Vagina (tissue), 2 donors: ENCODE measurements at regions not wholly inside any gene's neighbourhood (a gene's known extent, or its start where the extent isn't known, plus 50 kb on each side); places are given as distances from the start of the nearest gene placed in this dataset.

Experiments
- DNase-seq, 2 donors: peaks; one replicate each; pipeline ENCODE4 v3.0.0-alpha.2; 2017; ENCODE audit errors: extremely low spot score in 2 of 2
- H3K27ac ChIP-seq: fragments of 200-600 bp; sonication (generic); one replicate; pipeline ENCODE4 v1.5.1; 2019
- H3K27me3 ChIP-seq: fragments of 200-600 bp; sonication (generic); one replicate; pipeline ENCODE4 v1.5.1; 2019
- H3K36me3 ChIP-seq, 2 donors: fragments of 200-600 bp; sonication (generic); one replicate each; pipeline ENCODE4 v1.5.1; 2017 to 2019
- H3K4me1 ChIP-seq: fragments of 200-600 bp; sonication (generic); one replicate; pipeline ENCODE4 v1.5.1; 2019
- H3K4me3 ChIP-seq, 2 donors: fragments of 200-600 bp; sonication (generic); 1 replicate in 1 of 2; 2 replicates in 1 of 2; pipeline ENCODE4 v1.5.1; 2016 to 2019
- H3K9me3 ChIP-seq: fragments of 200-600 bp; sonication (generic); one replicate; pipeline ENCODE4 v1.5.1; 2019
- POLR2A ChIP-seq, 2 donors: fragments of 450-650 bp; IDR thresholded peaks; one replicate each; pipeline ENCODE4 v1.6.1; 2017; ENCODE audit warnings: antibody characterized with exemption in 2 of 2, mild to moderate bottlenecking in 2 of 2, moderate library complexity in 2 of 2
- POLR2AphosphoS5 ChIP-seq, 2 donors: sonication (generic); formaldehyde crosslinking; IDR thresholded peaks; one replicate each; pipeline ENCODE4 v1.9.0; 2017; ENCODE audit warnings: antibody characterized with exemption in 2 of 2, mild to moderate bottlenecking in 2 of 2, low read depth in 1 of 2; ENCODE audit not compliant: insufficient read depth in 1 of 2
- intact Hi-C: fragments of 100-400 bp; cut with DNase I; formaldehyde crosslinking; loops from one replicate; pipeline ENCODE4 v1.15.1; 2023
- TF ChIP-seq, protein P1 (sequence below), 3 experiments: fragments of 450-650 bp in 2 of 3; fragments of 200-600 bp in 1 of 3; sonication (generic) in 1 of 3; IDR thresholded peaks; one replicate each; pipeline ENCODE4 v1.5.1; 2017 to 2019; ENCODE audit warnings: antibody characterized with exemption in 3 of 3, mild to moderate bottlenecking in 2 of 3, moderate library complexity in 2 of 3

DNA sequence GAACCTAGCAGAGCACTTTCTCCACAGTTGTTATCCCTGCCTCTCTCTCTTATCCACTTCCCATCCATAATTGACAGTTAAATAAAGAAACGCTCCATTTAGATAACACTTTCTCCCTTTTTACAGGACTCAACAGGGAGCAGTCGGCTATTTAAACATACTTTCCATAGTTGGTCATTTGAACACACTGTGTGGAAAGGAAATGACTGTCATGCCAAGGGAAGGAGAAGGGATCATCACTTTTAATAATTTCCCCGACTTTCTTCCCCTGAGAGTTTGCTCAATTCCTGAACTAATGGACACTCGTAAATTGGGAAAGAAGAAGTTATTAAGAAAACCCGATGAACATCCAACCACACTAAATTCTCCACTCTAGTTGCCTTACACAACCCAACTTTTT lies 400.8 kb upstream of the PTGER4 start:
- H3K27ac ChIP-seq: no peak overlapping the region
- TF ChIP-seq, protein P1, sequence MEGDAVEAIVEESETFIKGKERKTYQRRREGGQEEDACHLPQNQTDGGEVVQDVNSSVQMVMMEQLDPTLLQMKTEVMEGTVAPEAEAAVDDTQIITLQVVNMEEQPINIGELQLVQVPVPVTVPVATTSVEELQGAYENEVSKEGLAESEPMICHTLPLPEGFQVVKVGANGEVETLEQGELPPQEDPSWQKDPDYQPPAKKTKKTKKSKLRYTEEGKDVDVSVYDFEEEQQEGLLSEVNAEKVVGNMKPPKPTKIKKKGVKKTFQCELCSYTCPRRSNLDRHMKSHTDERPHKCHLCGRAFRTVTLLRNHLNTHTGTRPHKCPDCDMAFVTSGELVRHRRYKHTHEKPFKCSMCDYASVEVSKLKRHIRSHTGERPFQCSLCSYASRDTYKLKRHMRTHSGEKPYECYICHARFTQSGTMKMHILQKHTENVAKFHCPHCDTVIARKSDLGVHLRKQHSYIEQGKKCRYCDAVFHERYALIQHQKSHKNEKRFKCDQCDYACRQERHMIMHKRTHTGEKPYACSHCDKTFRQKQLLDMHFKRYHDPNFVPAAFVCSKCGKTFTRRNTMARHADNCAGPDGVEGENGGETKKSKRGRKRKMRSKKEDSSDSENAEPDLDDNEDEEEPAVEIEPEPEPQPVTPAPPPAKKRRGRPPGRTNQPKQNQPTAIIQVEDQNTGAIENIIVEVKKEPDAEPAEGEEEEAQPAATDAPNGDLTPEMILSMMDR (IDR thresholded peaks at IDR 0.05): no peak
- TF ChIP-seq POLR2A (IDR thresholded peaks at IDR 0.05) (no peak), POLR2AphosphoS5 (IDR thresholded peaks at IDR 0.05; ENCODE audit: insufficient read depth in 1 of 2, low read depth in 1 of 2) (no peak)
- no peaks in the 10 kb centered on the region for H3K9me3 ChIP-seq
- H3K4me1 ChIP-seq: no peaks in the 10 kb centered on the region
- no peak overlapping the region for H3K4me3 ChIP-seq
- no peaks in the 10 kb centered on the region for H3K36me3 ChIP-seq
- no peaks in the 10 kb centered on the region for H3K27me3 ChIP-seq
- no peak for DNase-seq
- intact Hi-C loops: no loop called here

DNA sequence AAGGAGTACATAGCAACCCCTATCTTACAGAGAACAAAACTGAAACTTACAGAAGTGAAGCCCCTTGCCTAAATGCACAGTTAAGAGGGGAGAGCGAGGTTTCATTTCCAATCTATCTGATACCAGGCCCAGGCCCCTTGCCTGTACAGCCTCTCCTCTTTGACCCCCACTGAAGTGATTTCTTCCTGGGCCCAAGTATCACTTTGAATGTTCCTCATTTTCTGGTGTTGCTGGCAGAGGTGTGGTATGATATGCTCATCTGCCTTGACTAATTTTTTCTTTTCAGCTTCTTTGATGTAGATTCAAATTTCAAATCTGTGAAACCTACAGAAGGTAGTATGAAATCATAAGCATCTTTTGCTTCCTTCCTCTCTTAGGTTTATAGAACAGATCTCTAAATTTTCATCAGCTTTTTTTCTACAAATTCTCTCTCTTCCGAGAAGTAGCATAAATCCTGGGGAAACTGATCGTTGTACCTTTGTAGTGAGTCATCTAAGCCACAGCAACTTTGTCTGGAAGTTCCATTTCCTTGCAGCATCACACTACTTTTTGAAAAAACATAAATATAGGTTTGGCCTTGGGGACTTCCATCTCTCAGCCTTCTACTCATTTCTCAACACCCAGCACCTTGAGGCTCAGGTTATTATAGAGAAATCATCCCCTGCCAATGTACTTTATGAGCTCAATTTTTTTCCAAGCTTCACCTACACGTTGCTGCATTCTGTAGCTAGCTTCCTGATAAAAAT lies 402.4 kb upstream of the PTGER4 start:
- no peaks in the 10 kb centered on the region for H3K9me3 ChIP-seq
- TF ChIP-seq POLR2AphosphoS5 (IDR thresholded peaks at IDR 0.05; ENCODE audit: insufficient read depth in 1 of 2, low read depth in 1 of 2) (no peak), POLR2A (IDR thresholded peaks at IDR 0.05) (no peak)
- TF ChIP-seq, protein P1 (IDR thresholded peaks at IDR 0.05): no peak
- intact Hi-C loops: no loop called here
- no peak overlapping the region for H3K27ac ChIP-seq
- H3K36me3 ChIP-seq: no peaks in the 10 kb centered on the region
- no peaks in the 10 kb centered on the region for H3K4me1 ChIP-seq
- no peak overlapping the region for H3K4me3 ChIP-seq
- H3K27me3 ChIP-seq: no peaks in the 10 kb centered on the region
- no peak for DNase-seq

DNA sequence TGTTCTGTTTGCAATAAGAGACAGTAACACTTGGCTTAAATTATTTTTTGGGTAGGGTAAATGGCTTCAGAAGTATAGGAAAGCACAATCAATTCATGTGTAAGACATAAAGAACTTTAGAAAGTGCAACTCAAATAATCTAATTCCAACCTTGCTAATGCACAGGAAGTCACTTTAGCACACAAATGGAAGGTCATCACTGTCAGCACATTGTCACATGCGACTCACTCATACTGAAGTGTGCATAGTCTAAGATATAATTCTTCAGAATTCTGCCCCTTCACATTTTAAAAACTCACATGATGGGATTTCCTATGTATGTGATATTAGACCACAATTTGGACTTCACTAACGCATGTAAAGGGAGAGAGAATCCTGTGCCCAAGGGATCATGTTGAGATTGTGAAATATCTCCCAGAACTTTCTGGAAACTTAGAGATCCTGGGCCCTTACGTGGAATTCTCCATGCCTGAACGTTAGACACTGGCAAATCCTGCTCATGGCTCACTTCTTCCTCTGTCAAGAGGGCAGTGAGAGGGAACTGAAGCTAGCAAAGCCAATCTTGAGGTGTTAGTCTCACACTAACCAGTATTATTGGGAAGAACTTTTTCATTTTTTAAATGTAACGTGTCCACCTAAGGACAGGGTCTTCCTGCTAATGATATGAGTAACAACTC lies 403.2 kb upstream of the PTGER4 start:
- no peak for DNase-seq
- Histone ChIP-seq H3K9me3 (no peaks in the 10 kb centered on the region), H3K27me3 (no peaks in the 10 kb centered on the region), H3K4me1 (no peaks in the 10 kb centered on the region), H3K4me3 (no peak overlapping the region), H3K27ac (no peak overlapping the region), H3K36me3 (no peaks in the 10 kb centered on the region)
- TF ChIP-seq POLR2A (IDR thresholded peaks at IDR 0.05) (no peak), POLR2AphosphoS5 (IDR thresholded peaks at IDR 0.05; ENCODE audit: insufficient read depth in 1 of 2, low read depth in 1 of 2) (no peak)
- TF ChIP-seq, protein P1 (IDR thresholded peaks at IDR 0.05): no peak
- intact Hi-C loops: no loop called here

DNA sequence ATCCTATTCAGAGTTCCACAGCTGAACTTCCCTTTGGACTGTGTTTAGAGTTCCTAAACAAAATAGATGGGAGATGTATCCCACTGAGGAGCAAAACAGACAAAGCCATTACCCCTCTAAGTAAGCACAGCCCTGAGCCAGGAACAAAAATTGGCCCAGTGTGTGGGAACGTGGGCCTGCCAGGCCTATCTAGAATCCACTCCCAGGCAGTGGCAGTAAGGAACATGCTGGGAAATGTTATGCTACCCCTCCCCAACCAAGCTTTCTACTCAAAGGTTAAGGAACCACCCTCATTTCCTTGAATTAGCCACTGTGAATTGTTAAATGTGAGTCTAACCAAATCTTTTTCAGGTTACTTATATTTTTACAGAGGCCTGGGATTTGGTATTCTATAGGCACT lies 405.1 kb upstream of the PTGER4 start:
- Histone ChIP-seq H3K9me3 (no peaks in the 10 kb centered on the region), H3K27me3 (no peaks in the 10 kb centered on the region), H3K4me1 (peaks cover 5% of the 10 kb centered on the region), H3K4me3 (no peak overlapping the region), H3K27ac (no peak overlapping the region), H3K36me3 (no peaks in the 10 kb centered on the region)
- intact Hi-C loops: no loop called here
- TF ChIP-seq POLR2AphosphoS5 (IDR thresholded peaks at IDR 0.05; ENCODE audit: insufficient read depth in 1 of 2, low read depth in 1 of 2) (no peak), POLR2A (IDR thresholded peaks at IDR 0.05) (no peak)
- TF ChIP-seq, protein P1 (IDR thresholded peaks at IDR 0.05): no peak
- no peak for DNase-seq

DNA sequence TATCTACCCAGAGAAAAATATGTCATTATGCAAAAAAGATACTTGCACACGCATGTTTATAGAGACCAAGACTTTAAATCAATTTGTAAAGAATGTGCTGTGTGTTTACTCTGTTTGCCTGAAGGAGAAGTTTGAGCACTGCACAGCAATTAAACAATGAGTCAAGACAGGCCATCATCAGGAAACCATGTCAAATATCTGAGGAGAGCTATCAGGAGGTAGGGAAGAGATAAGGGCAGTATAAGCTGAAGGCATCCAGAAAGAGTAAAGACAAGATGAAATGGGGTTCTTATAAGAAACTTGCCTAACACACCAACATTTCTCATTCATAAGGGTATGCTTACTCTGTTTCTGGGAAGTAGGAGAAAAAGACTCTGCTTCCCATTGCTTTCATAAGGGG lies 405.8 kb upstream of the PTGER4 start:
- Histone ChIP-seq H3K4me1 (peaks cover 5% of the 10 kb centered on the region), H3K27me3 (no peaks in the 10 kb centered on the region), H3K4me3 (no peak overlapping the region), H3K27ac (no peak overlapping the region), H3K36me3 (no peaks in the 10 kb centered on the region), H3K9me3 (no peaks in the 10 kb centered on the region)
- no peak for TF ChIP-seq POLR2A (IDR thresholded peaks at IDR 0.05)
- TF ChIP-seq, protein P1 (IDR thresholded peaks at IDR 0.05): no peak
- no peak for TF ChIP-seq POLR2AphosphoS5 (IDR thresholded peaks at IDR 0.05; ENCODE audit: insufficient read depth in 1 of 2, low read depth in 1 of 2)
- DNase-seq: no peak
- intact Hi-C loops: no loop called here
